Panc1 (cell line): ENCODE measurements at regions not wholly inside any gene's neighbourhood (a gene's known extent, or its start where the extent isn't known, plus 50 kb on each side); places are given as distances from the start of the nearest gene placed in this dataset.

Experiments
- POLR2AphosphoS5 ChIP-seq: IDR thresholded peaks from 2 replicates; pipeline ENCODE4 v1.6.1; 2012; ENCODE audit warnings: mild to moderate bottlenecking, low read depth, low read length, moderate library complexity
- SIN3A ChIP-seq: IDR thresholded peaks from 2 replicates; pipeline ENCODE4 v1.6.1; 2012; ENCODE audit warnings: low read depth, mild to moderate bottlenecking, low read length, moderate library complexity, borderline replicate concordance; ENCODE audit not compliant: insufficient read depth
- TF ChIP-seq, protein P1 (sequence below): fragments of 450-650 bp; IDR thresholded peaks from 2 replicates; pipeline ENCODE4 v1.5.1; 2017; ENCODE audit warnings: mild to moderate bottlenecking
- TF ChIP-seq, protein P2 (sequence below), 2 experiments: IDR thresholded peaks; 2 replicates each; pipeline ENCODE4 v1.6.1; 2011 to 2012; ENCODE audit warnings: low read depth in 2 of 2, control low read depth in 1 of 2, low read length in 1 of 2, mild to moderate bottlenecking in 1 of 2, moderate library complexity in 1 of 2; ENCODE audit not compliant: insufficient read depth in 1 of 2

DNA sequence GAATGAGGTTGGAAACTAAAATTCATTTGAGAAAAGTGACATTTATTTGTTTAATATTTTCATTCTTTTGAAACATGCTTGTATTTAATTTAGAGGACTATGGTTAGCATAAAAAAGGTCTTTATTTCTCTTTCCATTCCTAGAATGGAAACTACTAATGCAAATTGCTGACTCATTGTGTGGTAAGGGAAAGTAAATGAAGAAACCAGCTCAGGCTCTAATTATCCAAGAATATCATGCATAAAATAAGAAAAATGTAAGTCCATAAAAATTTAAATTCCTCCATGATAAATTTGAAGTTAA lies 777.0 kb upstream of the SLITRK1 start:
- TF ChIP-seq, protein P1, sequence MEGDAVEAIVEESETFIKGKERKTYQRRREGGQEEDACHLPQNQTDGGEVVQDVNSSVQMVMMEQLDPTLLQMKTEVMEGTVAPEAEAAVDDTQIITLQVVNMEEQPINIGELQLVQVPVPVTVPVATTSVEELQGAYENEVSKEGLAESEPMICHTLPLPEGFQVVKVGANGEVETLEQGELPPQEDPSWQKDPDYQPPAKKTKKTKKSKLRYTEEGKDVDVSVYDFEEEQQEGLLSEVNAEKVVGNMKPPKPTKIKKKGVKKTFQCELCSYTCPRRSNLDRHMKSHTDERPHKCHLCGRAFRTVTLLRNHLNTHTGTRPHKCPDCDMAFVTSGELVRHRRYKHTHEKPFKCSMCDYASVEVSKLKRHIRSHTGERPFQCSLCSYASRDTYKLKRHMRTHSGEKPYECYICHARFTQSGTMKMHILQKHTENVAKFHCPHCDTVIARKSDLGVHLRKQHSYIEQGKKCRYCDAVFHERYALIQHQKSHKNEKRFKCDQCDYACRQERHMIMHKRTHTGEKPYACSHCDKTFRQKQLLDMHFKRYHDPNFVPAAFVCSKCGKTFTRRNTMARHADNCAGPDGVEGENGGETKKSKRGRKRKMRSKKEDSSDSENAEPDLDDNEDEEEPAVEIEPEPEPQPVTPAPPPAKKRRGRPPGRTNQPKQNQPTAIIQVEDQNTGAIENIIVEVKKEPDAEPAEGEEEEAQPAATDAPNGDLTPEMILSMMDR = no peak
- TF ChIP-seq, protein P2, sequence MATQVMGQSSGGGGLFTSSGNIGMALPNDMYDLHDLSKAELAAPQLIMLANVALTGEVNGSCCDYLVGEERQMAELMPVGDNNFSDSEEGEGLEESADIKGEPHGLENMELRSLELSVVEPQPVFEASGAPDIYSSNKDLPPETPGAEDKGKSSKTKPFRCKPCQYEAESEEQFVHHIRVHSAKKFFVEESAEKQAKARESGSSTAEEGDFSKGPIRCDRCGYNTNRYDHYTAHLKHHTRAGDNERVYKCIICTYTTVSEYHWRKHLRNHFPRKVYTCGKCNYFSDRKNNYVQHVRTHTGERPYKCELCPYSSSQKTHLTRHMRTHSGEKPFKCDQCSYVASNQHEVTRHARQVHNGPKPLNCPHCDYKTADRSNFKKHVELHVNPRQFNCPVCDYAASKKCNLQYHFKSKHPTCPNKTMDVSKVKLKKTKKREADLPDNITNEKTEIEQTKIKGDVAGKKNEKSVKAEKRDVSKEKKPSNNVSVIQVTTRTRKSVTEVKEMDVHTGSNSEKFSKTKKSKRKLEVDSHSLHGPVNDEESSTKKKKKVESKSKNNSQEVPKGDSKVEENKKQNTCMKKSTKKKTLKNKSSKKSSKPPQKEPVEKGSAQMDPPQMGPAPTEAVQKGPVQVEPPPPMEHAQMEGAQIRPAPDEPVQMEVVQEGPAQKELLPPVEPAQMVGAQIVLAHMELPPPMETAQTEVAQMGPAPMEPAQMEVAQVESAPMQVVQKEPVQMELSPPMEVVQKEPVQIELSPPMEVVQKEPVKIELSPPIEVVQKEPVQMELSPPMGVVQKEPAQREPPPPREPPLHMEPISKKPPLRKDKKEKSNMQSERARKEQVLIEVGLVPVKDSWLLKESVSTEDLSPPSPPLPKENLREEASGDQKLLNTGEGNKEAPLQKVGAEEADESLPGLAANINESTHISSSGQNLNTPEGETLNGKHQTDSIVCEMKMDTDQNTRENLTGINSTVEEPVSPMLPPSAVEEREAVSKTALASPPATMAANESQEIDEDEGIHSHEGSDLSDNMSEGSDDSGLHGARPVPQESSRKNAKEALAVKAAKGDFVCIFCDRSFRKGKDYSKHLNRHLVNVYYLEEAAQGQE (IDR thresholded peaks at IDR 0.05; ENCODE audit: insufficient read depth in 1 of 2, low read depth in 2 of 2, low read length in 1 of 2) = no peak
- TF ChIP-seq POLR2AphosphoS5 = no peak
- TF ChIP-seq SIN3A = no peak
